ENCODE measurements at regions not wholly inside any gene's neighbourhood (a gene's known extent, or its start where the extent isn't known, plus 50 kb on each side); places are given as distances from the start of the nearest gene placed in this dataset.

DNA sequence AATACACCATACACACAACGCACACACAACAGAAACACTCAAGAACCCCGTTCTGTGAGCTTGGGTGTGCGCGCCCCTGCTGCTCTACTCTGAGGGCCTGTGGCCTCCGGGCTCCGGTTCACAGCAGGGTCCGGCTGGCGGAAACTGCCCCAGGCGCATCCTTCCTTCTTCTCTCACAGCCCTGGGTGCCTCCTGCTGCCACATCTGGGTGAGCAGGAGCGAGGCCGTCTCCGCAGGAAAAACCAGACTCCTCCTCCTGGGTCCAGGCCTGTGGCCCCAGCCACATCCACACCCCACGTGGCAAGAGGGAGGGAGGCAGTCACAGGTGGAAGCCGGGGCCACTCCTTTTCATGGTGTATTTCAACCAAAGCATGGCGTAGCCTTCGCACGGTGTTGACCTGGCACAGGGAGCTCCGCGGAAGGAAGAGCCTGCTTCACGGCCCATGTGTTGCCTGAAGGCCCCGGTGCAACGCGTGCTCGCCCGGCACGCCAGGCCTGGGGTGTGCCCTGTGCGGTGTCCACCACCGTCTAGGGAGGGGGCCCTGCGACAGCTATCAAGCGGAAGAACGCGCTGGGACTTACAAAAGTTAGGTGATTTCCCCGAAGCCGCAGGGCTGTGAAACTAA lies 1502.7 kb downstream of the TBC1D22A start:
- Histone ChIP-seq H3K27me3 (replicated peaks in 1 of 4; ENCODE audit: control extremely low read depth in 1 of 4, control insufficient read depth in 3 of 4, insufficient read depth in 4 of 4, low read length in 3 of 4) (no peaks in the 10 kb centered on the region), H3K9me3 (ENCODE audit: control extremely low read depth in 1 of 3, control insufficient read depth in 2 of 3, insufficient read depth in 1 of 3, low read length in 2 of 3) (peaks cover 0 to 8% (median 0%) of the 10 kb centered on the region in 3 donors), H3K4me3 (ENCODE audit: control extremely low read depth in 1 of 5, extremely low read depth in 1 of 5, insufficient read depth in 1 of 5, low read depth in 2 of 5, low read length in 4 of 5) (no peak overlapping the region), H3K4me2 (replicated peaks; ENCODE audit: low read depth, low read length, poor library complexity, severe bottlenecking) (no peak overlapping the region), H3K79me2 (ENCODE audit: control insufficient read depth, insufficient read depth, low read length) (no peaks in the 10 kb centered on the region), H2AFZ (ENCODE audit: insufficient read depth, low read depth, low read length, poor library complexity, severe bottlenecking) (no peak overlapping the region), H3K36me3 (replicated peaks in 1 of 2; ENCODE audit: control extremely low read depth in 1 of 2, control insufficient read depth in 1 of 2, extremely low read depth in 1 of 2, insufficient read depth in 2 of 2, low read length in 1 of 2) (no peaks in the 10 kb centered on the region), H3K4me1 (ENCODE audit: control insufficient read depth in 2 of 2, insufficient read depth in 2 of 2, low read length in 2 of 2) (no peaks in the 10 kb centered on the region), H3K27ac (ENCODE audit: low read length in 2 of 2) (no peak overlapping the region), H4K20me1 (ENCODE audit: control insufficient read depth, insufficient read depth, low read length, poor library complexity, severe bottlenecking) (no peaks in the 10 kb centered on the region), H3K9ac (ENCODE audit: low read length) (no peak overlapping the region)
- no peak for DNase-seq
- CTCF ChIA-PET, result no interaction called here
- Mint-ChIP-seq H3K9me3 (ENCODE audit: insufficient read depth) (no peaks in the 10 kb centered on the region), H3K27ac (no peak overlapping the region), H3K4me3 (no peak overlapping the region), H3K4me1 (no peaks in the 10 kb centered on the region), H3K27me3 (peaks cover 21% of the 10 kb centered on the region)
- no peak for ATAC-seq (ENCODE audit: low read depth)
- WGBS (ENCODE audit: insufficient coverage), result 92% methylated on average over 28 of the region's 34 CpGs
- POLR2A ChIA-PET, result no interaction called here
- TF ChIP-seq, protein P1, sequence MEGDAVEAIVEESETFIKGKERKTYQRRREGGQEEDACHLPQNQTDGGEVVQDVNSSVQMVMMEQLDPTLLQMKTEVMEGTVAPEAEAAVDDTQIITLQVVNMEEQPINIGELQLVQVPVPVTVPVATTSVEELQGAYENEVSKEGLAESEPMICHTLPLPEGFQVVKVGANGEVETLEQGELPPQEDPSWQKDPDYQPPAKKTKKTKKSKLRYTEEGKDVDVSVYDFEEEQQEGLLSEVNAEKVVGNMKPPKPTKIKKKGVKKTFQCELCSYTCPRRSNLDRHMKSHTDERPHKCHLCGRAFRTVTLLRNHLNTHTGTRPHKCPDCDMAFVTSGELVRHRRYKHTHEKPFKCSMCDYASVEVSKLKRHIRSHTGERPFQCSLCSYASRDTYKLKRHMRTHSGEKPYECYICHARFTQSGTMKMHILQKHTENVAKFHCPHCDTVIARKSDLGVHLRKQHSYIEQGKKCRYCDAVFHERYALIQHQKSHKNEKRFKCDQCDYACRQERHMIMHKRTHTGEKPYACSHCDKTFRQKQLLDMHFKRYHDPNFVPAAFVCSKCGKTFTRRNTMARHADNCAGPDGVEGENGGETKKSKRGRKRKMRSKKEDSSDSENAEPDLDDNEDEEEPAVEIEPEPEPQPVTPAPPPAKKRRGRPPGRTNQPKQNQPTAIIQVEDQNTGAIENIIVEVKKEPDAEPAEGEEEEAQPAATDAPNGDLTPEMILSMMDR (IDR thresholded peaks at IDR 0.05), result no peak
- no peak for TF ChIP-seq EZH2 (IDR thresholded peaks at IDR 0.05; ENCODE audit: borderline replicate concordance, insufficient read depth, low read depth, low read length, poor library complexity, severe bottlenecking)
- intact Hi-C loops (cut with micrococcal nuclease), result no loop called here

DNA sequence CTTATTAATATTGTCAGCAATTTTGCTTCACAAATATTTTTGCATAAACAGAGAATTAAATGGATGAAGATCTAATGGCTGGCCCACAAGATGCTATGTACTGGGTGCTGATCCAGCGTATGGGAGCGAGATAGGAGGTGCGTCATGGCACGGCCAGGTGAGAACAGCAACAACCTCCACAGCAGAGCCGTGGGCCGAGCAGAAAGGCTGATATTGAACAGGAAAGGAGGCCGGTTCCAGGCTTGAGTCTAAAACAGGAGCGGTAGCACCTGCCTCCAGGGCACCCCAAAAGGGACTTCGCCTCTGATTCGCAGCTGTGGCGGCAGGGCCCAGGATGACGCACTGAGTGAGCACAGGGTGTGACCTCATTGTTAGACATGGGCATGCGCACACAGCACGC lies 1502.1 kb downstream of the TBC1D22A start:
- DNase-seq (no peak), ATAC-seq (ENCODE audit: low read depth) (no peak)
- no peaks in the 10 kb centered on the region for H4K20me1 ChIP-seq (ENCODE audit: control insufficient read depth, insufficient read depth, low read length, poor library complexity, severe bottlenecking)
- no peaks in the 10 kb centered on the region for H3K9me3 Mint-ChIP-seq (ENCODE audit: insufficient read depth)
- H3K4me1 ChIP-seq (ENCODE audit: control insufficient read depth in 2 of 2, insufficient read depth in 2 of 2, low read length in 2 of 2), result no peaks in the 10 kb centered on the region
- H3K9me3 ChIP-seq (ENCODE audit: control extremely low read depth in 1 of 3, control insufficient read depth in 2 of 3, insufficient read depth in 1 of 3, low read length in 2 of 3), result peaks cover 0 to 8% (median 0%) of the 10 kb centered on the region in 3 donors
- ChIA-PET POLR2A (no interaction called here), CTCF (no interaction called here)
- no peaks in the 10 kb centered on the region for H3K79me2 ChIP-seq (ENCODE audit: control insufficient read depth, insufficient read depth, low read length)
- WGBS (ENCODE audit: insufficient coverage), result 94% methylated on average over 14 of the region's 14 CpGs
- H3K27ac ChIP-seq (ENCODE audit: low read length in 2 of 2), result no peak overlapping the region
- H3K27ac Mint-ChIP-seq, result no peak overlapping the region
- no peak overlapping the region for H3K4me3 ChIP-seq (ENCODE audit: control extremely low read depth in 1 of 5, extremely low read depth in 1 of 5, insufficient read depth in 1 of 5, low read depth in 2 of 5, low read length in 4 of 5)
- no peak overlapping the region for H3K9ac ChIP-seq (ENCODE audit: low read length)
- intact Hi-C loops (cut with micrococcal nuclease), result no loop called here
- no peaks in the 10 kb centered on the region for H3K27me3 ChIP-seq (replicated peaks in 1 of 4; ENCODE audit: control extremely low read depth in 1 of 4, control insufficient read depth in 3 of 4, insufficient read depth in 4 of 4, low read length in 3 of 4)
- peaks cover 21% of the 10 kb centered on the region for H3K27me3 Mint-ChIP-seq
- no peak overlapping the region for H3K4me3 Mint-ChIP-seq
- no peak overlapping the region for H2AFZ ChIP-seq (ENCODE audit: insufficient read depth, low read depth, low read length, poor library complexity, severe bottlenecking)
- no peaks in the 10 kb centered on the region for H3K4me1 Mint-ChIP-seq
- no peak overlapping the region for H3K4me2 ChIP-seq (replicated peaks; ENCODE audit: low read depth, low read length, poor library complexity, severe bottlenecking)
- H3K36me3 ChIP-seq (replicated peaks in 1 of 2; ENCODE audit: control extremely low read depth in 1 of 2, control insufficient read depth in 1 of 2, extremely low read depth in 1 of 2, insufficient read depth in 2 of 2, low read length in 1 of 2), result no peaks in the 10 kb centered on the region
- TF ChIP-seq EZH2 (IDR thresholded peaks at IDR 0.05; ENCODE audit: borderline replicate concordance, insufficient read depth, low read depth, low read length, poor library complexity, severe bottlenecking), result no peak
- TF ChIP-seq, protein P1 (IDR thresholded peaks at IDR 0.05), result no peak
